Liver (tissue), 3 donors: ENCODE measurements at regions not wholly inside any gene's neighbourhood (a gene's known extent, or its start where the extent isn't known, plus 50 kb on each side); places are given as distances from the start of the nearest gene placed in this dataset.

Experiments
- EGR1 ChIP-seq, 2 donors: IDR thresholded peaks; 2 replicates each; pipeline ENCODE4 v1.6.1; 2016 to 2018; ENCODE audit warnings: antibody characterized with exemption in 2 of 2, low read depth in 2 of 2
- GABPA ChIP-seq, 2 donors: IDR thresholded peaks in 1 of 2; conservative IDR thresholded peaks in 1 of 2; 2 replicates each; pipeline ENCODE4 v1.6.1; 2016; ENCODE audit warnings: antibody characterized with exemption in 2 of 2, mild to moderate bottlenecking in 1 of 2, moderate library complexity in 1 of 2
- HNF4A ChIP-seq, 2 donors: conservative IDR thresholded peaks; 2 replicates each; pipeline ENCODE4 v1.6.1; 2016; ENCODE audit warnings: antibody characterized with exemption in 2 of 2, mild to moderate bottlenecking in 2 of 2
- RAD21 ChIP-seq, 2 donors: IDR thresholded peaks; 2 replicates each; pipeline ENCODE4 v1.6.1; 2016; ENCODE audit warnings: antibody characterized with exemption in 2 of 2, mild to moderate bottlenecking in 2 of 2
- REST ChIP-seq: IDR thresholded peaks from 2 replicates; pipeline ENCODE4 v1.6.1; 2016; ENCODE audit warnings: antibody characterized with exemption, mild to moderate bottlenecking
- TAF1 ChIP-seq: conservative IDR thresholded peaks from 2 replicates; pipeline ENCODE4 v1.6.1; 2016; ENCODE audit warnings: antibody characterized with exemption, mild to moderate bottlenecking
- YY1 ChIP-seq: IDR thresholded peaks from 2 replicates; pipeline ENCODE4 v1.6.1; 2016; ENCODE audit warnings: antibody characterized with exemption, mild to moderate bottlenecking
- TF ChIP-seq, protein P1 (sequence below): fragments of 150-350 bp; IDR thresholded peaks from 2 replicates; pipeline ENCODE4 v1.5.1; 2017; ENCODE audit warnings: improper control_type of control experiment, low read depth, low read length; ENCODE audit not compliant: missing input control
- TF ChIP-seq, protein P2 (sequence below): IDR thresholded peaks from 2 replicates; pipeline ENCODE4 v1.6.1; 2016; ENCODE audit warnings: antibody characterized with exemption
- TF ChIP-seq, protein P3 (sequence below): IDR thresholded peaks from 2 replicates; pipeline ENCODE4 v1.6.1; 2016; ENCODE audit warnings: antibody characterized with exemption
- TF ChIP-seq, protein P4 (sequence below): IDR thresholded peaks from 2 replicates; pipeline ENCODE4 v1.6.1; 2016; ENCODE audit warnings: antibody characterized with exemption
- donor health status: healthy.
- donor health status: healthy.

- TF ChIP-seq, protein P1, sequence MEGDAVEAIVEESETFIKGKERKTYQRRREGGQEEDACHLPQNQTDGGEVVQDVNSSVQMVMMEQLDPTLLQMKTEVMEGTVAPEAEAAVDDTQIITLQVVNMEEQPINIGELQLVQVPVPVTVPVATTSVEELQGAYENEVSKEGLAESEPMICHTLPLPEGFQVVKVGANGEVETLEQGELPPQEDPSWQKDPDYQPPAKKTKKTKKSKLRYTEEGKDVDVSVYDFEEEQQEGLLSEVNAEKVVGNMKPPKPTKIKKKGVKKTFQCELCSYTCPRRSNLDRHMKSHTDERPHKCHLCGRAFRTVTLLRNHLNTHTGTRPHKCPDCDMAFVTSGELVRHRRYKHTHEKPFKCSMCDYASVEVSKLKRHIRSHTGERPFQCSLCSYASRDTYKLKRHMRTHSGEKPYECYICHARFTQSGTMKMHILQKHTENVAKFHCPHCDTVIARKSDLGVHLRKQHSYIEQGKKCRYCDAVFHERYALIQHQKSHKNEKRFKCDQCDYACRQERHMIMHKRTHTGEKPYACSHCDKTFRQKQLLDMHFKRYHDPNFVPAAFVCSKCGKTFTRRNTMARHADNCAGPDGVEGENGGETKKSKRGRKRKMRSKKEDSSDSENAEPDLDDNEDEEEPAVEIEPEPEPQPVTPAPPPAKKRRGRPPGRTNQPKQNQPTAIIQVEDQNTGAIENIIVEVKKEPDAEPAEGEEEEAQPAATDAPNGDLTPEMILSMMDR = no peak
- TF ChIP-seq TAF1 = no peak
- TF ChIP-seq YY1 = no peak
- TF ChIP-seq REST = no peak
- no peak for TF ChIP-seq EGR1 (IDR thresholded peaks at IDR 0.05; ENCODE audit: low read depth in 2 of 2)
- TF ChIP-seq, protein P2, sequence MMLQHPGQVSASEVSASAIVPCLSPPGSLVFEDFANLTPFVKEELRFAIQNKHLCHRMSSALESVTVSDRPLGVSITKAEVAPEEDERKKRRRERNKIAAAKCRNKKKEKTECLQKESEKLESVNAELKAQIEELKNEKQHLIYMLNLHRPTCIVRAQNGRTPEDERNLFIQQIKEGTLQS = no peak
- TF ChIP-seq, protein P3, sequence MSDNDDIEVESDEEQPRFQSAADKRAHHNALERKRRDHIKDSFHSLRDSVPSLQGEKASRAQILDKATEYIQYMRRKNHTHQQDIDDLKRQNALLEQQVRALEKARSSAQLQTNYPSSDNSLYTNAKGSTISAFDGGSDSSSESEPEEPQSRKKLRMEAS = no peak
- no peak for TF ChIP-seq RAD21 (IDR thresholded peaks at IDR 0.05)
- TF ChIP-seq GABPA (IDR thresholded peaks at IDR 0.05 in 1 of 2, conservative IDR thresholded peaks at IDR 0.05 in 1 of 2) = no peak
- TF ChIP-seq, protein P4, sequence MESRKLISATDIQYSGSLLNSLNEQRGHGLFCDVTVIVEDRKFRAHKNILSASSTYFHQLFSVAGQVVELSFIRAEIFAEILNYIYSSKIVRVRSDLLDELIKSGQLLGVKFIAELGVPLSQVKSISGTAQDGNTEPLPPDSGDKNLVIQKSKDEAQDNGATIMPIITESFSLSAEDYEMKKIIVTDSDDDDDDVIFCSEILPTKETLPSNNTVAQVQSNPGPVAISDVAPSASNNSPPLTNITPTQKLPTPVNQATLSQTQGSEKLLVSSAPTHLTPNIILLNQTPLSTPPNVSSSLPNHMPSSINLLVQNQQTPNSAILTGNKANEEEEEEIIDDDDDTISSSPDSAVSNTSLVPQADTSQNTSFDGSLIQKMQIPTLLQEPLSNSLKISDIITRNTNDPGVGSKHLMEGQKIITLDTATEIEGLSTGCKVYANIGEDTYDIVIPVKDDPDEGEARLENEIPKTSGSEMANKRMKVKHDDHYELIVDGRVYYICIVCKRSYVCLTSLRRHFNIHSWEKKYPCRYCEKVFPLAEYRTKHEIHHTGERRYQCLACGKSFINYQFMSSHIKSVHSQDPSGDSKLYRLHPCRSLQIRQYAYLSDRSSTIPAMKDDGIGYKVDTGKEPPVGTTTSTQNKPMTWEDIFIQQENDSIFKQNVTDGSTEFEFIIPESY = no peak
- no peak for TF ChIP-seq HNF4A (conservative IDR thresholded peaks at IDR 0.05)
Measured at GRCh38 chr20:62578294-62578897, 63.9 kb upstream of the SLCO4A1 start.
